ENCODE measurements at regions not wholly inside any gene's neighbourhood (a gene's known extent, or its start where the extent isn't known, plus 50 kb on each side); places are given as distances from the start of the nearest gene placed in this dataset.
"Not testable (repeated sequence)": the region's sequence is repeated elsewhere in the genome, so short reads cannot be mapped to it uniquely, and the experiment has no call there.

- DNase-seq: no peak
These were observed 183.4 kb upstream of the RFC3 start for GRCh38 chr13:33634546-33634982.

GRCh38 chr13:33636243-33636642 lies 181.7 kb upstream of the RFC3 start:
- DNase-seq: no peak

GRCh38 chr13:33636955-33637670 lies 180.8 kb upstream of the RFC3 start:
- no peak for DNase-seq

GRCh38 chr13:33637978-33638743 lies 179.8 kb upstream of the RFC3 start:
- no peak for DNase-seq

GRCh38 chr13:33639158-33639557 lies 178.8 kb upstream of the RFC3 start:
- no peak for DNase-seq

- no peak for DNase-seq
These were observed 178.3 kb upstream of the RFC3 start for GRCh38 chr13:33639626-33640080.

- DNase-seq: no peak
These were observed 177.1 kb upstream of the RFC3 start for GRCh38 chr13:33640832-33641231.

GRCh38 chr13:33642374-33643065 lies 175.4 kb upstream of the RFC3 start:
- DNase-seq: no peak

- no peak for DNase-seq
These were observed 173.1 kb upstream of the RFC3 start for GRCh38 chr13:33644581-33645543.

- DNase-seq: no peak
These were observed 172.1 kb upstream of the RFC3 start for GRCh38 chr13:33645591-33646554.

- peak; percentile 33 for DNase-seq
These were observed 168.6 kb upstream of the RFC3 start for GRCh38 chr13:33649212-33649878.

GRCh38 chr13:33651766-33652165 lies 166.2 kb upstream of the RFC3 start:
- no peak for DNase-seq

- DNase-seq: no peak
These were observed 160.7 kb upstream of the RFC3 start for GRCh38 chr13:33657274-33657673.

- no peak for DNase-seq
These were observed 158.5 kb upstream of the RFC3 start for GRCh38 chr13:33659466-33659865.

- no peak for DNase-seq
These were observed 158.1 kb upstream of the RFC3 start for GRCh38 chr13:33659894-33660293.

GRCh38 chr13:33662392-33662791 lies 155.6 kb upstream of the RFC3 start:
- DNase-seq: no peak

- DNase-seq: no peak
These were observed 152.2 kb upstream of the RFC3 start for GRCh38 chr13:33665626-33666175.

- no peak for DNase-seq
These were observed 146.4 kb upstream of the RFC3 start for GRCh38 chr13:33671560-33671959.

GRCh38 chr13:33672022-33672421 lies 145.9 kb upstream of the RFC3 start:
- DNase-seq: not testable (repeated sequence)
